Left lobe of liver (tissue), 2 donors: ENCODE measurements at regions not wholly inside any gene's neighbourhood (a gene's known extent, or its start where the extent isn't known, plus 50 kb on each side); places are given as distances from the start of the nearest gene placed in this dataset.

Experiments
- ATAC-seq: fragments of 200-7000 bp; cut with Tn5 transposase; one replicate; pipeline ENCODE4 v1.9.1; 2020; ENCODE audit warnings: mild to moderate bottlenecking, moderate library complexity
- DNase-seq: peaks from one replicate; pipeline ENCODE4 v3.0.0-alpha.2; 2020; ENCODE audit warnings: low spot score
- donor health status: DM: no; HTN: no; CAD: no; lungs with moderate emphysema.
- donor health status: DM: no; HTN: yes; CAD: no.

GRCh38 chr3:118740722-118741290, 293.8 kb downstream of the IGSF11 start:
- ATAC-seq (peak; percentile 23), DNase-seq (no peak)

- DNase-seq (peak; percentile 71), ATAC-seq (peak; percentile 92)
Observed at GRCh38 chr3:118742760-118743159, 291.9 kb downstream of the IGSF11 start.

GRCh38 chr3:118744186-118744585, 290.5 kb downstream of the IGSF11 start:
- ATAC-seq: no peak
- DNase-seq: no peak

GRCh38 chr3:118754406-118755252, 280.0 kb downstream of the IGSF11 start:
- DNase-seq: no peak
- peak; percentile 67 for ATAC-seq

GRCh38 chr3:118755253-118755801, 279.3 kb downstream of the IGSF11 start:
- no peak for DNase-seq
- no peak for ATAC-seq

- DNase-seq: no peak
- ATAC-seq: peak; percentile 72
Observed at GRCh38 chr3:118760585-118761290, 273.9 kb downstream of the IGSF11 start.

- ATAC-seq (no peak), DNase-seq (no peak)
Observed at GRCh38 chr3:118761291-118761606, 273.4 kb downstream of the IGSF11 start.

- ATAC-seq (no peak), DNase-seq (no peak)
Observed at GRCh38 chr3:118765636-118766305, 268.9 kb downstream of the IGSF11 start.

- no peak for DNase-seq
Observed at GRCh38 chr3:118766306-118766669, 268.4 kb downstream of the IGSF11 start.

GRCh38 chr3:118772036-118772435, 262.6 kb downstream of the IGSF11 start:
- no peak for DNase-seq

More at GRCh38 chr3:118766306-118766669, 268.4 kb downstream of the IGSF11 start:
- no peak for ATAC-seq

GRCh38 chr3:118772547-118773011, 262.1 kb downstream of the IGSF11 start:
- ATAC-seq: no peak
- no peak for DNase-seq

More at GRCh38 chr3:118772036-118772435, 262.6 kb downstream of the IGSF11 start:
- ATAC-seq: no peak

GRCh38 chr3:118775021-118775420, 259.6 kb downstream of the IGSF11 start:
- no peak for ATAC-seq
- DNase-seq: no peak

GRCh38 chr3:118778201-118778600, 256.4 kb downstream of the IGSF11 start:
- DNase-seq: no peak
- ATAC-seq: no peak

GRCh38 chr3:118781232-118781631, 253.4 kb downstream of the IGSF11 start:
- ATAC-seq (no peak), DNase-seq (no peak)

GRCh38 chr3:118781839-118782238, 252.8 kb downstream of the IGSF11 start:
- no peak for DNase-seq
- ATAC-seq: no peak

- DNase-seq (no peak), ATAC-seq (no peak)
Observed at GRCh38 chr3:118782755-118783202, 251.9 kb downstream of the IGSF11 start.

- ATAC-seq: no peak
- no peak for DNase-seq
Observed at GRCh38 chr3:118785415-118785814, 249.2 kb downstream of the IGSF11 start.

GRCh38 chr3:118791246-118791645, 243.4 kb downstream of the IGSF11 start:
- ATAC-seq (no peak), DNase-seq (no peak)

- DNase-seq: no peak
- ATAC-seq: no peak
Observed at GRCh38 chr3:118792191-118792590, 242.5 kb downstream of the IGSF11 start.

GRCh38 chr3:118793176-118793575, 241.5 kb downstream of the IGSF11 start:
- ATAC-seq: no peak

GRCh38 chr3:118799303-118799702, 235.3 kb downstream of the IGSF11 start:
- ATAC-seq (no peak), DNase-seq (no peak)

More at GRCh38 chr3:118793176-118793575, 241.5 kb downstream of the IGSF11 start:
- DNase-seq: no peak
